Panc1 (cell line): ENCODE measurements at regions not wholly inside any gene's neighbourhood (a gene's known extent, or its start where the extent isn't known, plus 50 kb on each side); places are given as distances from the start of the nearest gene placed in this dataset.

Source experiments
- ATAC-seq: fragments of 200-7000 bp; cut with Tn5 transposase; 2 replicates; pipeline ENCODE4 v1.9.1; 2020; ENCODE audit warnings: mild to moderate bottlenecking, moderate library complexity
- BruUV-seq: library from RNA; stranded (reverse); fragments of 400-500 nt; replicated peaks from 2 replicates; lab custom pipeline; 2021; lab: Mats Ljungman, UMichigan
- CTCF ChIA-PET: fragments of 300-600 bp; sonication (Branson Sonifier 250); formaldehyde crosslinking; loops from one replicate; lab custom pipeline; 2022; ENCODE audit warnings: antibody characterized with exemption; lab: Charles Lee
- POLR2A ChIA-PET: fragments of 300-600 bp; sonication (Branson Sonifier 250); formaldehyde crosslinking; loops from one replicate; lab custom pipeline; 2022; ENCODE audit warnings: antibody characterized with exemption; lab: Charles Lee
- DNase-seq: peaks from one replicate; pipeline ENCODE4 v3.0.0-alpha.2; 2010; ENCODE audit warnings: low read depth, low spot score
- H3K27ac ChIP-seq: 2 replicates; pipeline ENCODE4 v1.5.1; 2011; ENCODE audit warnings: mild to moderate bottlenecking, low read length, inconsistent platforms
- H3K27me3 ChIP-seq: fragments of 200-500 bp; sonication (Bioruptor generic); 2 replicates; pipeline ENCODE4 v1.6.0; 2014; ENCODE audit warnings: low read length, inconsistent platforms; ENCODE audit not compliant: control insufficient read depth, insufficient read depth
- H3K36me3 ChIP-seq: fragments of 200-500 bp; sonication (Bioruptor generic); 2 replicates; pipeline ENCODE4 v1.5.1; 2014; ENCODE audit warnings: inconsistent platforms, mild to moderate bottlenecking, low read length, moderate library complexity; ENCODE audit not compliant: control insufficient read depth, insufficient read depth
- H3K4me1 ChIP-seq: 2 replicates; pipeline ENCODE4 v1.5.1; 2011; ENCODE audit warnings: inconsistent platforms, mild to moderate bottlenecking, low read length, moderate library complexity; ENCODE audit not compliant: control insufficient read depth, insufficient read depth
- H3K4me3 ChIP-seq, 2 experiments: 2 replicates each; pipeline ENCODE4 v1.5.1; 2011 to 2012; ENCODE audit warnings: low read depth in 2 of 2, low read length in 2 of 2, mild to moderate bottlenecking in 2 of 2, inconsistent platforms in 1 of 2, moderate library complexity in 1 of 2
- H3K9me3 ChIP-seq: fragments of 200-500 bp; sonication (Bioruptor generic); 2 replicates; pipeline ENCODE4 v1.5.1; 2014; ENCODE audit warnings: low read depth, mild to moderate bottlenecking, inconsistent platforms, low read length, moderate library complexity; ENCODE audit not compliant: control insufficient read depth, insufficient read depth
- POLR2AphosphoS5 ChIP-seq: IDR thresholded peaks from 2 replicates; pipeline ENCODE4 v1.6.1; 2012; ENCODE audit warnings: mild to moderate bottlenecking, low read depth, low read length, moderate library complexity
- REST ChIP-seq, 2 experiments: IDR thresholded peaks; 2 replicates each; pipeline ENCODE4 v1.6.1; 2011 to 2012; ENCODE audit warnings: low read depth in 2 of 2, control low read depth in 1 of 2, low read length in 1 of 2, mild to moderate bottlenecking in 1 of 2, moderate library complexity in 1 of 2; ENCODE audit not compliant: insufficient read depth in 1 of 2
- SIN3A ChIP-seq: IDR thresholded peaks from 2 replicates; pipeline ENCODE4 v1.6.1; 2012; ENCODE audit warnings: low read depth, mild to moderate bottlenecking, low read length, moderate library complexity, borderline replicate concordance; ENCODE audit not compliant: insufficient read depth
- TCF7L2 ChIP-seq: IDR thresholded peaks from 2 replicates; pipeline ENCODE4 v1.6.1; 2011; ENCODE audit warnings: mild to moderate bottlenecking, low read depth, low read length, inconsistent platforms
- in situ Hi-C: cut with HindIII; loops from 2 replicates; pipeline ENCODE4 v1.10.0; 2016; ENCODE audit warnings: low sequenced_read_pairs, low pct_unique_long_range_greater_than_20kb
- intact Hi-C: fragments of 100-400 bp; cut with micrococcal nuclease; formaldehyde crosslinking; loops from one replicate; pipeline ENCODE4 v1.10.0; 2022; ENCODE audit not compliant: unreplicated experiment
- TF ChIP-seq, protein P1 (sequence below): fragments of 450-650 bp; IDR thresholded peaks from 2 replicates; pipeline ENCODE4 v1.5.1; 2017; ENCODE audit warnings: mild to moderate bottlenecking

DNA sequence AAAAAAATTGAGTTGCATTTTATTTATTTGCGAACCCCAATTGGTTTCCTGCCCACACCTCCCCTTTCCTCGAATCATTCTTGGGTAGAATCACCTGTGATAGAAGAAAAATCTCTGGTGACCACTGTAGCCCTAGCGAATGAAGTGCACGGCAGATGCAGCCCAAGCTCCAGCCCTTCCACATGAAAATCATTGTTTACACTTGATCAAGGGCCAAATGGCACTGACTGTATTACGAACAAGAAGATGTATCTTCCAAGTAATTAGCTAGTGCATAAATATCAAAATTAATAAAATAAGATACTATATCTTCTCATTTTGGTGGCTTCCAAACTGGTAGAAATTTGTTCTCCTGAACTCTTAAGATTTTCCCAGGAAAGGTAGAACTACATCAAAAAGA is 93.4 kb upstream of the ARID1B start:
- TF ChIP-seq REST (IDR thresholded peaks at IDR 0.05; ENCODE audit: insufficient read depth in 1 of 2, low read depth in 2 of 2, low read length in 1 of 2) (no peak), TCF7L2 (no peak), POLR2AphosphoS5 (no peak), SIN3A (no peak)
- TF ChIP-seq, protein P1, sequence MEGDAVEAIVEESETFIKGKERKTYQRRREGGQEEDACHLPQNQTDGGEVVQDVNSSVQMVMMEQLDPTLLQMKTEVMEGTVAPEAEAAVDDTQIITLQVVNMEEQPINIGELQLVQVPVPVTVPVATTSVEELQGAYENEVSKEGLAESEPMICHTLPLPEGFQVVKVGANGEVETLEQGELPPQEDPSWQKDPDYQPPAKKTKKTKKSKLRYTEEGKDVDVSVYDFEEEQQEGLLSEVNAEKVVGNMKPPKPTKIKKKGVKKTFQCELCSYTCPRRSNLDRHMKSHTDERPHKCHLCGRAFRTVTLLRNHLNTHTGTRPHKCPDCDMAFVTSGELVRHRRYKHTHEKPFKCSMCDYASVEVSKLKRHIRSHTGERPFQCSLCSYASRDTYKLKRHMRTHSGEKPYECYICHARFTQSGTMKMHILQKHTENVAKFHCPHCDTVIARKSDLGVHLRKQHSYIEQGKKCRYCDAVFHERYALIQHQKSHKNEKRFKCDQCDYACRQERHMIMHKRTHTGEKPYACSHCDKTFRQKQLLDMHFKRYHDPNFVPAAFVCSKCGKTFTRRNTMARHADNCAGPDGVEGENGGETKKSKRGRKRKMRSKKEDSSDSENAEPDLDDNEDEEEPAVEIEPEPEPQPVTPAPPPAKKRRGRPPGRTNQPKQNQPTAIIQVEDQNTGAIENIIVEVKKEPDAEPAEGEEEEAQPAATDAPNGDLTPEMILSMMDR, result no peak
- no TSS peak for BruUV-seq
- Histone ChIP-seq H3K27ac (no peak overlapping the region), H3K4me3 (no peak overlapping the region), H3K27me3 (no peaks in the 10 kb centered on the region; the same call in 1 of the 2 replicates), H3K36me3 (no peaks in the 10 kb centered on the region; the same call in 1 of the 2 replicates), H3K4me1 (peaks cover 18% of the 10 kb centered on the region), H3K9me3 (no peaks in the 10 kb centered on the region)
- DNase-seq, result no peak
- ATAC-seq, result no peak
- ChIA-PET POLR2A (interaction anchor here (0.6 kb wide), 1 partner anchor 90 kb away, joined by 3 read pairs; no protein-coding TSS in a partner anchor), CTCF (no interaction called here)
- intact Hi-C loops (no loop called here), in situ Hi-C loops (no loop called here)

- CTCF ChIA-PET, result no interaction called here
These were observed 100.5 kb upstream of the ARID1B start for GRCh38 chr6:156676721-156677120.

More at GRCh38 chr6:156676721-156677120, 100.5 kb upstream of the ARID1B start:
- in situ Hi-C loops, result no loop called here
- no peaks in the 10 kb centered on the region for H3K27me3 ChIP-seq
- TF ChIP-seq, protein P1, result no peak
- TF ChIP-seq SIN3A (no peak), TCF7L2 (no peak), POLR2AphosphoS5 (no peak), REST (IDR thresholded peaks at IDR 0.05; ENCODE audit: insufficient read depth in 1 of 2, low read depth in 2 of 2, low read length in 1 of 2) (no peak)
- H3K27ac ChIP-seq, result no peak overlapping the region
- no TSS peak for BruUV-seq
- H3K9me3 ChIP-seq, result peaks cover 6% of the 10 kb centered on the region; the same call in 1 of the 2 replicates
- intact Hi-C loops, result no loop called here
- no peaks in the 10 kb centered on the region for H3K4me1 ChIP-seq
- DNase-seq (no peak), ATAC-seq (no peak)
- POLR2A ChIA-PET, result interaction anchor here (0.6 kb wide), 1 partner anchor 11 kb away, joined by 6 read pairs; no protein-coding TSS in a partner anchor
- no peak overlapping the region for H3K4me3 ChIP-seq
- no peaks in the 10 kb centered on the region for H3K36me3 ChIP-seq
